IMR-90 (cell line): ENCODE measurements at regions not wholly inside any gene's neighbourhood (a gene's known extent, or its start where the extent isn't known, plus 50 kb on each side); places are given as distances from the start of the nearest gene placed in this dataset.

Experiments used
- ATAC-seq: fragments of 200-7000 bp; cut with Tn5 transposase; 2 replicates; pipeline ENCODE4 v1.9.1; 2020; ENCODE audit warnings: low read depth, mild to moderate bottlenecking, moderate library complexity
- BruUV-seq: library from RNA; stranded (reverse); fragments of 400-500 nt; replicated peaks from 2 replicates; lab custom pipeline; 2021; lab: Mats Ljungman, UMichigan
- CTCF ChIA-PET: fragments of 300-600 bp; formaldehyde crosslinking; extraction: SDS; loops from one replicate; lab custom pipeline; 2021; ENCODE audit warnings: antibody characterized with exemption; lab: Yijun Ruan, JAX
- POLR2A ChIA-PET: fragments of 300-600 bp; sonication (Branson Sonifier 250); formaldehyde crosslinking; loops from one replicate; lab custom pipeline; 2022; ENCODE audit warnings: antibody characterized with exemption; ENCODE audit not compliant: unreplicated experiment; lab: Charles Lee
- DNase-seq: peaks from one replicate; pipeline ENCODE4 v3.0.0; 2013
- H2AFZ ChIP-seq: replicated peaks from 2 replicates; pipeline ENCODE3; 2013; ENCODE audit warnings: low read length, mild to moderate bottlenecking; ENCODE audit not compliant: poor library complexity
- H2AK5ac ChIP-seq: 2 replicates; pipeline ENCODE4 v1.6.1; 2013; ENCODE audit warnings: low read depth, low read length, inconsistent platforms
- H2AK9ac ChIP-seq: replicated peaks from 2 replicates; pipeline ENCODE3; 2013; ENCODE audit warnings: mild to moderate bottlenecking, low read depth, low read length, moderate library complexity; ENCODE audit not compliant: poor library complexity
- H2BK120ac ChIP-seq: 2 replicates; pipeline ENCODE4 v1.6.1; 2013; ENCODE audit warnings: low read depth, low read length, inconsistent platforms
- H2BK15ac ChIP-seq: 3 replicates; pipeline ENCODE4 v1.6.1; 2013; ENCODE audit warnings: low read depth, low read length, inconsistent platforms
- H2BK20ac ChIP-seq: 2 replicates; pipeline ENCODE4 v1.6.1; 2013; ENCODE audit warnings: low read depth, mild to moderate bottlenecking, inconsistent platforms, low read length, moderate library complexity
- H2BK5ac ChIP-seq: 2 replicates; pipeline ENCODE4 v1.6.1; 2013; ENCODE audit warnings: mild to moderate bottlenecking, low read depth, low read length, inconsistent platforms; ENCODE audit not compliant: poor library complexity, severe bottlenecking
- H3K14ac ChIP-seq: replicated peaks from 2 replicates; pipeline ENCODE4 v1.6.1; 2013; ENCODE audit warnings: low read depth, low read length, inconsistent platforms
- H3K18ac ChIP-seq: 2 replicates; pipeline ENCODE4 v1.6.1; 2013; ENCODE audit warnings: low read depth, low read length, control low read depth
- H3K23ac ChIP-seq: 2 replicates; pipeline ENCODE4 v1.6.1; 2013; ENCODE audit warnings: low read depth, low read length, inconsistent platforms
- H3K27ac ChIP-seq: 2 replicates; pipeline ENCODE4 v1.5.1; 2013; ENCODE audit warnings: mild to moderate bottlenecking, control low read depth, low read length; ENCODE audit not compliant: insufficient read depth
- H3K27me3 ChIP-seq: 2 replicates; pipeline ENCODE4 v1.6.1; 2013; ENCODE audit warnings: low read length; ENCODE audit not compliant: control insufficient read depth, insufficient read depth
- H3K36me3 ChIP-seq: 2 replicates; pipeline ENCODE4 v1.6.1; 2013; ENCODE audit warnings: low read length, mixed read lengths; ENCODE audit not compliant: control insufficient read depth, insufficient read depth
- H3K4ac ChIP-seq: 2 replicates; pipeline ENCODE4 v1.6.1; 2013; ENCODE audit warnings: low read depth, low read length, inconsistent platforms
- H3K4me1 ChIP-seq: 2 replicates; pipeline ENCODE4 v1.6.1; 2013; ENCODE audit warnings: low read length, mixed read lengths; ENCODE audit not compliant: control insufficient read depth, insufficient read depth
- H3K4me2 ChIP-seq: 2 replicates; pipeline ENCODE4 v1.6.1; 2013; ENCODE audit warnings: low read depth, mild to moderate bottlenecking, control low read depth, low read length, moderate library complexity
- H3K4me3 ChIP-seq: 2 replicates; pipeline ENCODE4 v1.5.1; 2013; ENCODE audit warnings: low read depth, mild to moderate bottlenecking, control low read depth, low read length, moderate library complexity; ENCODE audit not compliant: insufficient read depth
- H3K56ac ChIP-seq: 2 replicates; pipeline ENCODE4 v1.6.1; 2013; ENCODE audit warnings: low read length, inconsistent platforms; ENCODE audit not compliant: insufficient read depth; ENCODE audit errors: extremely low read depth
- H3K79me1 ChIP-seq, 2 experiments: 2 replicates each; pipeline ENCODE4 v1.6.1; 2013; ENCODE audit warnings: low read length in 2 of 2, inconsistent platforms in 1 of 2, low read depth in 1 of 2
- H3K9ac ChIP-seq: 2 replicates; pipeline ENCODE4 v1.6.1; 2013; ENCODE audit warnings: low read depth, low read length, control low read depth
- H3K9me1 ChIP-seq: 2 replicates; pipeline ENCODE4 v1.6.1; 2013; ENCODE audit warnings: low read length, inconsistent platforms; ENCODE audit not compliant: insufficient read depth
- H3K9me3 ChIP-seq: 2 replicates; pipeline ENCODE4 v1.6.1; 2013; ENCODE audit warnings: low read length; ENCODE audit not compliant: control insufficient read depth, insufficient read depth
- H4K20me1 ChIP-seq: 2 replicates; pipeline ENCODE4 v1.6.1; 2013; ENCODE audit warnings: low read length, inconsistent platforms; ENCODE audit not compliant: insufficient read depth
- H4K5ac ChIP-seq: 2 replicates; pipeline ENCODE4 v1.6.1; 2013; ENCODE audit warnings: mild to moderate bottlenecking, low read depth, low read length, control low read depth
- H4K8ac ChIP-seq, 2 experiments: 2 replicates each; pipeline ENCODE4 v1.6.1; 2013; ENCODE audit warnings: low read depth in 2 of 2, low read length in 2 of 2, control low read depth in 1 of 2, inconsistent platforms in 1 of 2
- H4K91ac ChIP-seq: 2 replicates; pipeline ENCODE4 v1.6.1; 2013; ENCODE audit warnings: low read depth, low read length, inconsistent platforms; ENCODE audit not compliant: insufficient read depth
- FOS ChIP-seq: fragments of 150-350 bp; IDR thresholded peaks from 2 replicates; pipeline ENCODE4 v1.6.1; 2016; ENCODE audit warnings: low read depth, low read length
- MAFK ChIP-seq: IDR thresholded peaks from 2 replicates; pipeline ENCODE4 v1.6.1; 2012; ENCODE audit warnings: low read depth, low read length, improper control_type of control experiment
- MXI1 ChIP-seq: IDR thresholded peaks from 2 replicates; pipeline ENCODE4 v1.6.1; 2012; ENCODE audit warnings: low read depth, mild to moderate bottlenecking, low read length, moderate library complexity, borderline replicate concordance
- NFE2L2 ChIP-seq: fragments of 150-350 bp; IDR thresholded peaks from 2 replicates; pipeline ENCODE4 v1.6.1; 2016; ENCODE audit warnings: low read depth, mild to moderate bottlenecking, low read length
- RAD21 ChIP-seq: IDR thresholded peaks from 2 replicates; pipeline ENCODE4 v1.6.1; 2012; ENCODE audit warnings: low read length, improper control_type of control experiment
- RFX5 ChIP-seq: IDR thresholded peaks from 2 replicates; pipeline ENCODE4 v1.8.0; 2012; ENCODE audit warnings: low read depth, mild to moderate bottlenecking, low read length, moderate library complexity
- SMC3 ChIP-seq: fragments of 150-350 bp; IDR thresholded peaks from 2 replicates; pipeline ENCODE4 v1.6.1; 2016; ENCODE audit warnings: low read depth, mild to moderate bottlenecking, antibody characterized with exemption, low read length, moderate library complexity
- WGBS, 2 experiments: methylation state at CpG; one replicate each; pipeline versions ENCODE4 v1.1.5 to v1.1.7; 2013; ENCODE audit warnings: missing lambda C conversion rate in 2 of 2; ENCODE audit not compliant: insufficient read length in 1 of 2; ENCODE audit errors: extremely low coverage in 2 of 2; 5-methylcytosine and 5-hydroxymethylcytosine counted together
- dilution Hi-C: fragments of 300-500 bp; cut with HindIII; formaldehyde crosslinking; loops from one replicate; pipeline ENCODE4 v1.14.3; 2018; ENCODE audit warnings: low sequenced_read_pairs; ENCODE audit not compliant: unreplicated experiment
- in situ Hi-C: fragments of 300-500 bp; cut with MboI; formaldehyde crosslinking; loops from 3 replicates; pipeline ENCODE4 v1.14.3; 2019; ENCODE audit warnings: low sequenced_read_pairs, inconsistent platforms, mixed read lengths
- intact Hi-C: fragments of 100-400 bp; cut with micrococcal nuclease; formaldehyde crosslinking; loops from 2 replicates; pipeline ENCODE4 v1.10.0; 2022

GRCh38 chr2:8361930-8362329 is 319.9 kb upstream of the ID2 start:
- Histone ChIP-seq H2AK5ac (no peak overlapping the region), H3K4me3 (no peak overlapping the region), H3K23ac (no peak overlapping the region), H2BK20ac (no peak overlapping the region), H2AFZ (no peak overlapping the region), H2AK9ac (no peak overlapping the region), H3K14ac (no peak overlapping the region), H3K27me3 (peaks cover 4% of the 10 kb centered on the region), H3K36me3 (no peaks in the 10 kb centered on the region), H3K9me1 (no peaks in the 10 kb centered on the region), H3K79me1 (no peaks in the 10 kb centered on the region), H3K56ac (no peak overlapping the region), H3K4me1 (no peaks in the 10 kb centered on the region), H4K20me1 (no peaks in the 10 kb centered on the region), H3K27ac (no peak overlapping the region), H3K9ac (no peak overlapping the region), H3K9me3 (no peaks in the 10 kb centered on the region), H4K8ac (no peak overlapping the region), H4K91ac (no peak overlapping the region), H2BK120ac (no peak overlapping the region), H3K18ac (no peak overlapping the region), H3K4ac (no peak overlapping the region), H2BK15ac (no peak overlapping the region), H3K4me2 (no peak overlapping the region), H2BK5ac (no peak overlapping the region), H4K5ac (no peak overlapping the region)
- no TSS peak for BruUV-seq
- no peak for DNase-seq
- POLR2A ChIA-PET = no interaction called here
- ATAC-seq = no peak
- dilution Hi-C loops (no loop called here), in situ Hi-C loops (no loop called here), intact Hi-C loops (no loop called here)
- CTCF ChIA-PET = no interaction called here
- TF ChIP-seq MAFK (no peak), RAD21 (no peak), MXI1 (no peak), NFE2L2 (no peak), SMC3 (no peak), FOS (no peak), RFX5 (no peak)
- 14% methylated on average over 1 of the region's 8 CpGs; no CpG with 5 or more reads in 1 of the 2 experiments for WGBS, 2 experiments
